Epithelial cell of esophagus (primary cell): ENCODE measurements at regions not wholly inside any gene's neighbourhood (a gene's known extent, or its start where the extent isn't known, plus 50 kb on each side); places are given as distances from the start of the nearest gene placed in this dataset.

Experiments used
- DNase-seq: peaks from one replicate; pipeline ENCODE4 v3.0.0; 2010; ENCODE audit warnings: low read depth
- H3K4me3 ChIP-seq: 2 replicates; pipeline ENCODE4 v1.5.1; 2011; ENCODE audit warnings: mild to moderate bottlenecking, low read length, control low read depth
- TF ChIP-seq, protein P1 (sequence below): IDR thresholded peaks from 2 replicates; pipeline ENCODE4 v1.5.1; 2011; ENCODE audit warnings: low read depth, mild to moderate bottlenecking, low read length, control low read depth, inconsistent platforms; ENCODE audit not compliant: insufficient read depth; ENCODE audit errors: missing control alignments

GRCh38 chr3:30112411-30112810 is 494.0 kb upstream of the TGFBR2 start:
- no peak overlapping the region for H3K4me3 ChIP-seq
- TF ChIP-seq, protein P1, sequence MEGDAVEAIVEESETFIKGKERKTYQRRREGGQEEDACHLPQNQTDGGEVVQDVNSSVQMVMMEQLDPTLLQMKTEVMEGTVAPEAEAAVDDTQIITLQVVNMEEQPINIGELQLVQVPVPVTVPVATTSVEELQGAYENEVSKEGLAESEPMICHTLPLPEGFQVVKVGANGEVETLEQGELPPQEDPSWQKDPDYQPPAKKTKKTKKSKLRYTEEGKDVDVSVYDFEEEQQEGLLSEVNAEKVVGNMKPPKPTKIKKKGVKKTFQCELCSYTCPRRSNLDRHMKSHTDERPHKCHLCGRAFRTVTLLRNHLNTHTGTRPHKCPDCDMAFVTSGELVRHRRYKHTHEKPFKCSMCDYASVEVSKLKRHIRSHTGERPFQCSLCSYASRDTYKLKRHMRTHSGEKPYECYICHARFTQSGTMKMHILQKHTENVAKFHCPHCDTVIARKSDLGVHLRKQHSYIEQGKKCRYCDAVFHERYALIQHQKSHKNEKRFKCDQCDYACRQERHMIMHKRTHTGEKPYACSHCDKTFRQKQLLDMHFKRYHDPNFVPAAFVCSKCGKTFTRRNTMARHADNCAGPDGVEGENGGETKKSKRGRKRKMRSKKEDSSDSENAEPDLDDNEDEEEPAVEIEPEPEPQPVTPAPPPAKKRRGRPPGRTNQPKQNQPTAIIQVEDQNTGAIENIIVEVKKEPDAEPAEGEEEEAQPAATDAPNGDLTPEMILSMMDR: no peak
- no peak for DNase-seq

- peak; percentile 36 for DNase-seq
- H3K4me3 ChIP-seq: no peak overlapping the region
- TF ChIP-seq, protein P1: peak; percentile 47
These were observed 493.4 kb upstream of the TGFBR2 start for GRCh38 chr3:30112902-30113484.

- H3K4me3 ChIP-seq: no peak overlapping the region
- DNase-seq: no peak
- TF ChIP-seq, protein P1: no peak
These were observed 492.5 kb upstream of the TGFBR2 start for GRCh38 chr3:30113906-30114305.

DNA sequence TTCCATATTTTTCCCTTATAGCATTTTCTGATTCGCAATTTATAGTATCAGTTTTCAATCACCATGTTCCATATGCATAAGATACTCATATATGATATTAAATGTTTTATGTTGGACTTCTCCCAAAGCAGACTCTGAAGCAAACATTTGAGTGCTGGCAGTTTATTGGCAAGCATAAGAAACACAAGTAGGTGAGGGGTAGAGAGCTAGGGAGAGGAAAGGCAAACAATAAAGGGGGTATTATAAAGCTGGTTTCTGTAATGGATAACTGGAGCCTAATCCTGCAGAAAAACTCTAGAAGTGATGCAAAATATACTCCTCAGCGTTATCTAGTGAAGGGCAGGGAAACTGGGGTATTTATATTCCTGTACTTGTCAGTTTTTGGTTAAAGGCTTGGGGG is 491.5 kb upstream of the TGFBR2 start:
- TF ChIP-seq, protein P1: no peak
- no peak for DNase-seq
- H3K4me3 ChIP-seq: no peak overlapping the region

- DNase-seq: no peak
- H3K4me3 ChIP-seq: no peak overlapping the region
- TF ChIP-seq, protein P1: no peak
These were observed 484.0 kb upstream of the TGFBR2 start for GRCh38 chr3:30122359-30122758.

DNA sequence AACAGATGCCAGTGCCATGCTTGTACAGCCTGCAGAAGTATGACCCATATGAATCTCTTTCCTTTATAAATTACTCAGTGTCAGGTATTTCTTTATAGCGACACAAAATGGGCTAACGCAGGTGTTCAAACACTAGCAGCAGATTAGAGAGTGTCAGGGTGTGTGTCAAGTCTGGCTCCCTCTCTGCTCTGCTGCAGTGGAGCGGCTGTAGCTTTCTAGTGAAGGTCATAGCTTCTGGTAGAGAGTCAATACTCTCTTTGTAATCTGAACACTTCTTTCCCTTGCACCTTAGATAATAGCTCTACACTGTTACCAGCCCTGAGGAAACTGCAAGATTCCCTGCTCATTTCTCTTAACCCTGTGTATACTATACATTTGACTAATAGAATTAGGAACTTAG is 483.2 kb upstream of the TGFBR2 start:
- no peak overlapping the region for H3K4me3 ChIP-seq
- TF ChIP-seq, protein P1: no peak
- DNase-seq: no peak

DNA sequence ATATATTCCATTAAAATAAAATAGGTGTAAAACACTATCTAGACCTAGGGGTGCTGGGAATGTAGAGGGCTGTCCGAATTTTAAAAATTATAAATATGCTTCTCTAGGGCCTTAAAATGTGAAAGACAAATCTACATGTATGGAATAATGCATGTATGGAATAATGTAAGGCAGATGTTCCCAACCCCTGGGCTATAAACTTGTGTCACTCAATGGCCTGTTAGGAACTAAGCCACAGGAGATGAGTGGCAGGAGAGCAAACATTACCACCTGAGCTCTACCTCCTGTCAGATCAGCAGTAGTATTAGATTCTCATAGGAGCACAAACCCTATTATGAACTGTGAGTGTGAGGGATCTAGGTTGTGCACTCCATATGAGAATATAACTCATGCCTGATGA is 482.6 kb upstream of the TGFBR2 start:
- no peak overlapping the region for H3K4me3 ChIP-seq
- DNase-seq: no peak
- TF ChIP-seq, protein P1: no peak
